GM12872 (cell line): ENCODE measurements at regions not wholly inside any gene's neighbourhood (a gene's known extent, or its start where the extent isn't known, plus 50 kb on each side); places are given as distances from the start of the nearest gene placed in this dataset.

Experiments
- CTCF ChIP-seq: IDR thresholded peaks from 3 replicates; pipeline ENCODE4 v1.5.1; 2011; ENCODE audit warnings: low read depth, mild to moderate bottlenecking, low read length, moderate library complexity; ENCODE audit not compliant: insufficient read depth

GRCh38 chr16:6918646-6919045, 414.0 kb upstream of the RBFOX1 start:
- TF ChIP-seq CTCF, result no peak

GRCh38 chr16:6916946-6917345, 415.7 kb upstream of the RBFOX1 start:
- no peak for TF ChIP-seq CTCF

GRCh38 chr16:6913566-6913965, 419.1 kb upstream of the RBFOX1 start:
- TF ChIP-seq CTCF, result no peak

- TF ChIP-seq CTCF, result no peak
Observed at GRCh38 chr16:6910301-6910700, 422.3 kb upstream of the RBFOX1 start.

- no peak for TF ChIP-seq CTCF
Observed at GRCh38 chr16:6905601-6906000, 427.0 kb upstream of the RBFOX1 start.

GRCh38 chr16:6903671-6904070, 429.0 kb upstream of the RBFOX1 start:
- no peak for TF ChIP-seq CTCF

- TF ChIP-seq CTCF, result no peak
Observed at GRCh38 chr16:6898896-6899295, 433.7 kb upstream of the RBFOX1 start.
